ENCODE measurements at regions not wholly inside any gene's neighbourhood (a gene's known extent, or its start where the extent isn't known, plus 50 kb on each side); places are given as distances from the start of the nearest gene placed in this dataset.

GRCh38 chr11:45347348-45348082 lies 61.4 kb upstream of the SYT13 start:
- no peak for TF ChIP-seq CTCF (IDR thresholded peaks at IDR 0.05 in 4 of 5, conservative IDR thresholded peaks at IDR 0.05 in 1 of 5)
- no peak for TF ChIP-seq POLR2A (IDR thresholded peaks at IDR 0.05)
- H3K4me3 ChIP-seq: no peak overlapping the region
- in situ Hi-C loops (cut with MboI; ENCODE audit: low sequenced_read_pairs in 4 of 4): loop anchor here in 2 of 4 donors (10.0 to 25.0 kb wide), 2 partner anchors 427 to 435 kb away; no protein-coding TSS in a partner anchor
- no peak overlapping the region for H3K27ac ChIP-seq
- no peaks in the 10 kb centered on the region for H3K9me3 ChIP-seq
- no peaks in the 10 kb centered on the region for H3K36me3 ChIP-seq
- peaks cover 0 to 3% (median 0%) of the 10 kb centered on the region in 3 donors for H3K27me3 ChIP-seq
- intact Hi-C loops (cut with DNase I; ENCODE audit: low total_unique reads): no loop called here
- H3K4me1 ChIP-seq: no peaks in the 10 kb centered on the region
- DNase-seq (no peak), ATAC-seq (no peak)

GRCh38 chr11:45345491-45345890 lies 59.4 kb upstream of the SYT13 start:
- Histone ChIP-seq H3K4me3 (no peak overlapping the region), H3K36me3 (no peaks in the 10 kb centered on the region), H3K27me3 (peaks cover 0 to under 1% (median 0%) of the 10 kb centered on the region in 3 donors), H3K9me3 (no peaks in the 10 kb centered on the region), H3K4me1 (peaks cover 1% of the 10 kb centered on the region in 2 donors), H3K27ac (no peak overlapping the region)
- intact Hi-C loops (cut with DNase I; ENCODE audit: low total_unique reads) (no loop called here), in situ Hi-C loops (cut with MboI; ENCODE audit: low sequenced_read_pairs in 4 of 4) (loop anchor here in 2 of 4 donors (10.0 to 25.0 kb wide), 2 partner anchors 429 to 433 kb away; no protein-coding TSS in a partner anchor)
- TF ChIP-seq POLR2A (IDR thresholded peaks at IDR 0.05): no peak
- TF ChIP-seq CTCF (IDR thresholded peaks at IDR 0.05 in 4 of 5, conservative IDR thresholded peaks at IDR 0.05 in 1 of 5): no peak
- DNase-seq (no peak), ATAC-seq (no peak)

- ATAC-seq (no peak), DNase-seq (no peak)
- H3K4me1 ChIP-seq: peaks cover 10 to 14% of the 10 kb centered on the region in 2 donors
- peaks cover 0 to 5% (median 0%) of the 10 kb centered on the region in 3 donors for H3K27me3 ChIP-seq
- TF ChIP-seq POLR2A (IDR thresholded peaks at IDR 0.05) (no peak), CTCF (IDR thresholded peaks at IDR 0.05 in 4 of 5, conservative IDR thresholded peaks at IDR 0.05 in 1 of 5) (no peak)
- intact Hi-C loops (cut with DNase I; ENCODE audit: low total_unique reads) (no loop called here), in situ Hi-C loops (cut with MboI; ENCODE audit: low sequenced_read_pairs in 4 of 4) (loop anchor here in 2 of 4 donors (10.0 to 25.0 kb wide), 2 partner anchors 431 to 432 kb away; no protein-coding TSS in a partner anchor)
- H3K9me3 ChIP-seq: no peaks in the 10 kb centered on the region
- no peak overlapping the region for H3K4me3 ChIP-seq
- H3K27ac ChIP-seq: no peak overlapping the region
- H3K36me3 ChIP-seq: no peaks in the 10 kb centered on the region
These were observed 57.9 kb upstream of the SYT13 start for GRCh38 chr11:45344028-45344427.

- in situ Hi-C loops (cut with MboI; ENCODE audit: low sequenced_read_pairs in 4 of 4) (loop anchor here in 2 of 4 donors (10.0 to 25.0 kb wide), 2 partner anchors 431 kb away; no protein-coding TSS in a partner anchor), intact Hi-C loops (cut with DNase I; ENCODE audit: low total_unique reads) (no loop called here)
- Histone ChIP-seq H3K36me3 (no peaks in the 10 kb centered on the region), H3K9me3 (no peaks in the 10 kb centered on the region), H3K4me1 (peaks cover 10 to 14% of the 10 kb centered on the region in 2 donors), H3K27ac (no peak overlapping the region), H3K4me3 (no peak overlapping the region), H3K27me3 (peaks cover 0 to 6% (median 0%) of the 10 kb centered on the region in 3 donors)
- TF ChIP-seq CTCF (IDR thresholded peaks at IDR 0.05 in 4 of 5, conservative IDR thresholded peaks at IDR 0.05 in 1 of 5): no peak
- no peak for TF ChIP-seq POLR2A (IDR thresholded peaks at IDR 0.05)
- no peak for ATAC-seq
- no peak for DNase-seq
These were observed 57.3 kb upstream of the SYT13 start for GRCh38 chr11:45343444-45343843.
